Natural killer cell treated with Interleukin-12 subunit alpha and Interleukin-12 subunit beta and Interleukin-15 and Interleukin-18, amount 100 ng/mL, for 72 hours (primary cell): ENCODE measurements at regions not wholly inside any gene's neighbourhood (a gene's known extent, or its start where the extent isn't known, plus 50 kb on each side); places are given as distances from the start of the nearest gene placed in this dataset.
A peak's percentile ranks its signal among the peaks of the same experiment; 100 is the strongest.

Experiments
- ATAC-seq, 2 donors: fragments of 150-1000 bp; cut with Tn5 transposase in 1 of 2; sonication (Bioruptor Pico), chemical (Tn5 transposase) in 1 of 2; 2 replicates each; pipeline ENCODE4 v1.10.0; 2021
- DNase-seq: peaks from one replicate; pipeline ENCODE4 v3.0.0; 2022; ENCODE audit warnings: low spot score
- H3K27ac Mint-ChIP-seq, 2 donors: 1 replicate in 1 of 2; 2 replicates in 1 of 2; pipeline ENCODE4 v1.8.0; 2022; ENCODE audit warnings: mixed read lengths in 2 of 2, mild to moderate bottlenecking in 1 of 2, moderate library complexity in 1 of 2
- H3K27me3 Mint-ChIP-seq, 2 donors: 1 replicate in 1 of 2; 2 replicates in 1 of 2; pipeline ENCODE4 v1.8.0; 2022; ENCODE audit warnings: mixed read lengths in 2 of 2
- H3K36me3 Mint-ChIP-seq: one replicate; pipeline ENCODE4 v1.8.0; 2022; ENCODE audit warnings: mixed read lengths
- H3K4me1 Mint-ChIP-seq, 2 donors: 1 replicate in 1 of 2; 2 replicates in 1 of 2; pipeline ENCODE4 v1.8.0; 2022; ENCODE audit warnings: low read depth in 2 of 2, mixed read lengths in 2 of 2, mild to moderate bottlenecking in 1 of 2
- H3K4me3 Mint-ChIP-seq: one replicate; pipeline ENCODE4 v1.8.0; 2022; ENCODE audit warnings: mixed read lengths
- H3K9me3 Mint-ChIP-seq: 2 replicates; pipeline ENCODE4 v1.8.0; 2022; ENCODE audit warnings: mixed read lengths

DNA sequence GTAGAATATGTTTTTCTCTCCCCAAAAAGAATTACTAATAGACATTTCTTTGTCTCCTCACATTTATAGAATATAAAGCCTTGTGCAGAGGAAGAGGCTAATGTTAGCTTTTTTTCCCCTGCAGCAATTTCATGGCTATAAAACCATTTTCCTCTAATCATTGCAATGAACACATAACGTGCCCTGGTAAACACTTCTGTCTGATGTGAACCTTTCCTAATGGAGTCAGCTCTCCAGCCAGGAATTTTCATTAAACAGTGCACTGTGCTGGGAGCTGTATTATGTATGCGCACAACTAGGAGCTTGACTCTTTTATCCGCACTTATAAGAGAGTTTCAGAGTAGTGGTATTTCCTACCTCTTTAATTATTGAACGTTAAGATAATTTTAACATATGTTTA is 63.9 kb upstream of the SPATS2L start:
- Mint-ChIP-seq H3K27me3 (peaks cover 8 to 24% of the 10 kb centered on the region in 2 donors), H3K9me3 (no peaks in the 10 kb centered on the region), H3K27ac (no peak overlapping the region), H3K4me1 (no peaks in the 10 kb centered on the region), H3K4me3 (no peak overlapping the region), H3K36me3 (no peaks in the 10 kb centered on the region)
- DNase-seq (no peak), ATAC-seq (no peak)

DNA sequence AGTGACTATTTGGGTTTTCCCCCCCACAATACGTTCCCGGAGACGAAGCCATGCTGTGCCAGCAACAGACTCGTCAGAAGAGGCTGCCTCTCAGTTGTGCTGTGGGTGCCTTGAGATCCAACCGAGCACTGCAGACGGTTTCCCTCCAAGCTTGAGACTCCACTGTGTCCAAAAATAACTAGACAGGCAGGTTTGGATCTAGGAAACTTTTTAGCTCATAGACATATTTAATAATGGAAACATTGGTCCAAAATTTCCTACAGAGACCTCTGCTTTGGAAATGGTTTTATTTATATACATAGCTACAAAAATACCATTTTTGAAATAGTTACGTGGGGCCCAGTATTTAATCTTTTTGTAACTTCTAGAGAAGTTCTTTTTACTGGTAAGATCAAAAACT is 63.1 kb upstream of the SPATS2L start:
- Mint-ChIP-seq H3K36me3 (no peaks in the 10 kb centered on the region), H3K27me3 (peaks cover 7 to 28% of the 10 kb centered on the region in 2 donors), H3K9me3 (no peaks in the 10 kb centered on the region), H3K27ac (no peak overlapping the region), H3K4me3 (no peak overlapping the region), H3K4me1 (no peaks in the 10 kb centered on the region)
- DNase-seq = no peak
- ATAC-seq = no peak

DNA sequence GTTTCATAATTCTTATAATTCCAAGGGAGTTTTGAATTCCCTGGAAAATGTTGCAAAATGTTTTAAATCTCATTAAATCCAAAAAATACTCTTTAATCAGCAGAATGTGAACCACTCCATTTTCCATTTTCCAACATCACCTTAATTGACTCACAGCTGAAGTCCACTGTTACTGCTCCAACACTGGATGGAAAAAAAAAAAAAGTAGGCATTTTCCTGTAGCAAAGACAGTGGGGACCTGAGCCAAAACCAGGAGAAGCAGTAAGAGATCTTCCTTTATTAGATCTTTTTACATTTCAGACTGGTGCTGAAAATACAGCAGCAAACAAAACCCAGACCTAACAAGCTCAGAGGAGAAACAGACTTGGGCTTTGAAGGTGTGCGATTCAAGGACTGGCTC is 62.4 kb upstream of the SPATS2L start:
- Mint-ChIP-seq H3K27ac (no peak overlapping the region), H3K4me3 (no peak overlapping the region)
- ATAC-seq = no peak

GRCh38 chr2:200247494-200247893 is 59.0 kb upstream of the SPATS2L start:
- H3K36me3 Mint-ChIP-seq = no peaks in the 10 kb centered on the region

More for the DNA sequence above, 62.4 kb upstream of the SPATS2L start:
- Mint-ChIP-seq H3K4me1 (no peaks in the 10 kb centered on the region), H3K9me3 (no peaks in the 10 kb centered on the region), H3K27me3 (peaks cover 5 to 21% of the 10 kb centered on the region in 2 donors), H3K36me3 (no peaks in the 10 kb centered on the region)
- no peak for DNase-seq

DNA sequence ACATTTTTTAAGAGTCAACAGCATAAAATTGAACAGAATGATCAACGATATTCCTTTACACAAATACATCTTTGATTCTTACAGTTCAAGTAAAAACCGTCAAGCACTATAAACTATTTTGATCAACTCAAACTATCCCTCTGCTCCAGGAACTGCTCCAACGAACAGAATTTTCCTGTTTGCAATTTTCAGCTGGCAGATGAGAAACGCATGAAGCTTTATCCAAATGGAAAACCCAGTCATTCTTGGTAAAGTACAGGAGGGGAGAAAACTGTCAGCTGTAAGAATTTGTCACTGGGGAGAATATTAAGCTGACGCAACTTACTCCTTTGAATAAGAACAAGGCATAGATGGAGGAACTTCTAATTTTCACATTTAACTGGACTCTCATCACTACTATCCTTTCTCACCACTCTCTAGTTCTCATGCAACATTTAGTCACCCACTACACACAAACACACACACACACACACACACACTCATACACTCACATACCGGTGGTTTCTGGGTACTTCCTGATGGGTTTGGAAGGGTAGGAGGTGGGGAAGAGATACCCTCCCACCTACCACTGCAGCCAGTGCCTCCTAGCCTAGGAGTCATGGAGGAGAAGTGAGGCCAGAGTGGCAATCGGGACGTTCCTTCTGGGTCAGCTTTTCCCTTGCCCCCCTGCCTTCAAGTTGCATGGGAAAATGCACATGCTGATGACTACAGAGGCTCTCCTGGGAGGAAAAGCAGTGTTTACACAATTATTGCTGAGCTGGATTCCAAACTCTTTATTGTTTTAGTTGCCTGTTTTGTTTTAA is 54.0 kb upstream of the SPATS2L start:
- peaks cover 7 to 20% of the 10 kb centered on the region in 2 donors for H3K27me3 Mint-ChIP-seq
- no peak overlapping the region for H3K27ac Mint-ChIP-seq
- ATAC-seq (no peak), DNase-seq (no peak)
- H3K4me3 Mint-ChIP-seq = no peak overlapping the region
- no peaks in the 10 kb centered on the region for H3K36me3 Mint-ChIP-seq
- H3K9me3 Mint-ChIP-seq = no peaks in the 10 kb centered on the region
- H3K4me1 Mint-ChIP-seq = no peaks in the 10 kb centered on the region

More at GRCh38 chr2:200247494-200247893, 59.0 kb upstream of the SPATS2L start:
- H3K27ac Mint-ChIP-seq = no peak overlapping the region
- ATAC-seq (no peak), DNase-seq (no peak)
- H3K9me3 Mint-ChIP-seq = no peaks in the 10 kb centered on the region
- H3K4me3 Mint-ChIP-seq = no peak overlapping the region
- H3K4me1 Mint-ChIP-seq = no peaks in the 10 kb centered on the region
- peaks cover 3 to 16% of the 10 kb centered on the region in 2 donors for H3K27me3 Mint-ChIP-seq

GRCh38 chr2:200253639-200254038 is 52.9 kb upstream of the SPATS2L start:
- H3K4me1 Mint-ChIP-seq = no peaks in the 10 kb centered on the region
- no peaks in the 10 kb centered on the region for H3K9me3 Mint-ChIP-seq
- no peak overlapping the region for H3K27ac Mint-ChIP-seq
- H3K36me3 Mint-ChIP-seq = no peaks in the 10 kb centered on the region
- peaks cover 10 to 12% of the 10 kb centered on the region in 2 donors for H3K27me3 Mint-ChIP-seq
- ATAC-seq (no peak), DNase-seq (no peak)
- no peak overlapping the region for H3K4me3 Mint-ChIP-seq

DNA sequence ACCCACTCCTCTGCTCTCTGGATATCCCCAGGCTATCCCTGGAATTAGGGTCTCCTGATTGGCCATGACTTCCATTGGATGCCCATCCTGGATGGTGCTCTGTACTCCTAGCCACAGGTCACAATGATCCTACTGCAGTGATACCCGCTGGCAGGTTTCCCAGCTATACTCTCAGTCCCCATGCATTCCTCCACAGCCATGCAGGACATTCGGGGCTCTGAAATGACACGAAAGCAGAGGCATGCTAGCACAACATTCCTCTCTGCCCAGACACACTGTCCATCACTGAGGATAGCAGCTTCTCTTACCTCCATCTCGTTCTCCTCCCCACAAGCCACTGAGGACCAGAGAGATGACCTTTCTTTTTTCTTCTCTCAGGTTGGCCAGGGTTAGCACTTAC is 51.7 kb upstream of the SPATS2L start:
- H3K9me3 Mint-ChIP-seq = no peaks in the 10 kb centered on the region
- ATAC-seq = peak in 1 of 2 donors; percentile 31
- DNase-seq = no peak
- no peak overlapping the region for H3K27ac Mint-ChIP-seq
- H3K27me3 Mint-ChIP-seq = peaks cover 11 to 14% of the 10 kb centered on the region in 2 donors
- no peaks in the 10 kb centered on the region for H3K36me3 Mint-ChIP-seq
- H3K4me1 Mint-ChIP-seq = no peaks in the 10 kb centered on the region
- no peak overlapping the region for H3K4me3 Mint-ChIP-seq

DNA sequence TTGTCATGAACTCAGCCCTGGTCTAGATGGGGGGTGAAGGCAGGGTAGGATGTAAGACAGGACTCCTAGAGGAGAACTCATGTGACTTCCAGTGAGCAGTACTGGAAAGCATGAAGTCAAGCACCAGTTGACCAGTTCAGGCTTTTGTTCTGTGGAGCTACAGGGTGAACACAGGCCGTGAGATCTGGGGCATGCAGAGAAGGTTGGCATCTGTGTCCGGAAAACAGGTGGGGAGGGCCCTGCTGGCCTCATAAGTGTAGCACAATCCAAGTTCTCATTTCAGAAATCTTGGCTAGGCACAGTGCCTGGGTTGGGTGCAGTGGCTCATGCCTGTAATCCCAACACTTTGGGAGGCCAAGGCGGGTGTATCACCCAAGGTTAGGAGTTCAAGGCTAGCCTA is 50.9 kb upstream of the SPATS2L start:
- H3K36me3 Mint-ChIP-seq = no peaks in the 10 kb centered on the region
- no peaks in the 10 kb centered on the region for H3K4me1 Mint-ChIP-seq
- H3K9me3 Mint-ChIP-seq = no peaks in the 10 kb centered on the region
- no peak overlapping the region for H3K27ac Mint-ChIP-seq
- H3K4me3 Mint-ChIP-seq = no peak overlapping the region
- DNase-seq = no peak
- ATAC-seq = peak in 1 of 2 donors; percentile 43
- peaks cover 17% of the 10 kb centered on the region in 2 donors for H3K27me3 Mint-ChIP-seq
